ENCODE measurements at regions not wholly inside any gene's neighbourhood (a gene's known extent, or its start where the extent isn't known, plus 50 kb on each side); places are given as distances from the start of the nearest gene placed in this dataset.

DNA sequence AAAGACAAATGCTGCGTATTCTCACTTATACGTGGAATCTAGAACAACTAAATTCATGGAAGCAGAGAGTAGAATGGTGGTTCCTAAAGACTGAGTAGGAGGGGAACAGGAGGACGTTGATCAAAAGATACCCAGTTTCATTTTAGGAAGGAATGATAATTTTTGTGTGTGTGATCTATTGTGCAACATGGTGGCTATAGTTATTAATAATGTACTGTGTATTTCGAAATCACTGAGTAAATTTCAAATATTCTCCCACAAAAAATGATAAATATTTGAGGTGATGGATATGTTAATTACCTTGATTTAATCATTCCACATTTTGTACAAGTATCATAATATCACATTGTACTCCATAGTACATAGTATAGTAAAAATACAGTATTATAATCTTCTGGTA lies 187.5 kb downstream of the MOXD1 start:
- 72% methylated on average over 4 of the region's 4 CpGs for WGBS
- no peak for DNase-seq (ENCODE audit: extremely low spot score)
- intact Hi-C loops (cut with DNase I) = no loop called here
- no peaks in the 10 kb centered on the region for H3K27me3 ChIP-seq
- no peak overlapping the region for H3K4me3 ChIP-seq
- no peak for TF ChIP-seq POLR2A (IDR thresholded peaks at IDR 0.05; ENCODE audit: low read depth)
- H3K36me3 ChIP-seq = no peaks in the 10 kb centered on the region
- H3K27ac ChIP-seq (replicated peaks in 1 of 4) = no peak overlapping the region
- peaks cover 0 to 9% (median 2%) of the 10 kb centered on the region in 4 donors for H3K4me1 ChIP-seq
- H3K9me3 ChIP-seq = no peaks in the 10 kb centered on the region

DNA sequence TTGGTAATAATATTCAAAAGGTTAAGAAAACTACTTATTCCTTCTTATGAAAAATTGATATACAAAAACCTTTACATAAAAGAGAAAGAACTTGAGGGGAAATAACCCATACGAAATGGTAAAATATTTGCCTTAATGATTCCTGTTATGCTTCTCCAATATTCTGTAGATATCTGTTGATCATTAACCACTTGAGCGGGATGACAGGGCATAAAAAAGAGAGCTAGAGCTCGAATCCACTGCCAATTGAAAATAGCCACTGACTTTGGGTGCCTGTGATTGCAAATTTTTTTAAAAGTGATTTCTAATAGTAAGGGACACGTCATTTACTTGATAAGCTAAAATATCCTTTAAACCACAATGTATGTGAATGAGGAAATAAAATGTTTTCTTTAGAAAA lies 188.1 kb downstream of the MOXD1 start:
- 77% methylated on average over 4 of the region's 4 CpGs for WGBS
- Histone ChIP-seq H3K27me3 (no peaks in the 10 kb centered on the region), H3K4me3 (no peak overlapping the region), H3K9me3 (no peaks in the 10 kb centered on the region), H3K4me1 (peaks cover 0 to 6% (median 0%) of the 10 kb centered on the region in 4 donors), H3K27ac (replicated peaks in 1 of 4) (no peak overlapping the region), H3K36me3 (no peaks in the 10 kb centered on the region)
- TF ChIP-seq, protein P1, sequence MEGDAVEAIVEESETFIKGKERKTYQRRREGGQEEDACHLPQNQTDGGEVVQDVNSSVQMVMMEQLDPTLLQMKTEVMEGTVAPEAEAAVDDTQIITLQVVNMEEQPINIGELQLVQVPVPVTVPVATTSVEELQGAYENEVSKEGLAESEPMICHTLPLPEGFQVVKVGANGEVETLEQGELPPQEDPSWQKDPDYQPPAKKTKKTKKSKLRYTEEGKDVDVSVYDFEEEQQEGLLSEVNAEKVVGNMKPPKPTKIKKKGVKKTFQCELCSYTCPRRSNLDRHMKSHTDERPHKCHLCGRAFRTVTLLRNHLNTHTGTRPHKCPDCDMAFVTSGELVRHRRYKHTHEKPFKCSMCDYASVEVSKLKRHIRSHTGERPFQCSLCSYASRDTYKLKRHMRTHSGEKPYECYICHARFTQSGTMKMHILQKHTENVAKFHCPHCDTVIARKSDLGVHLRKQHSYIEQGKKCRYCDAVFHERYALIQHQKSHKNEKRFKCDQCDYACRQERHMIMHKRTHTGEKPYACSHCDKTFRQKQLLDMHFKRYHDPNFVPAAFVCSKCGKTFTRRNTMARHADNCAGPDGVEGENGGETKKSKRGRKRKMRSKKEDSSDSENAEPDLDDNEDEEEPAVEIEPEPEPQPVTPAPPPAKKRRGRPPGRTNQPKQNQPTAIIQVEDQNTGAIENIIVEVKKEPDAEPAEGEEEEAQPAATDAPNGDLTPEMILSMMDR (IDR thresholded peaks at IDR 0.05) = no peak
- TF ChIP-seq POLR2A (IDR thresholded peaks at IDR 0.05; ENCODE audit: low read depth) (no peak), POLR2AphosphoS5 (IDR thresholded peaks at IDR 0.05) (no peak), EP300 (IDR thresholded peaks at IDR 0.05) (no peak)
- no peak for DNase-seq (ENCODE audit: extremely low spot score)
- intact Hi-C loops (cut with DNase I) = no loop called here

DNA sequence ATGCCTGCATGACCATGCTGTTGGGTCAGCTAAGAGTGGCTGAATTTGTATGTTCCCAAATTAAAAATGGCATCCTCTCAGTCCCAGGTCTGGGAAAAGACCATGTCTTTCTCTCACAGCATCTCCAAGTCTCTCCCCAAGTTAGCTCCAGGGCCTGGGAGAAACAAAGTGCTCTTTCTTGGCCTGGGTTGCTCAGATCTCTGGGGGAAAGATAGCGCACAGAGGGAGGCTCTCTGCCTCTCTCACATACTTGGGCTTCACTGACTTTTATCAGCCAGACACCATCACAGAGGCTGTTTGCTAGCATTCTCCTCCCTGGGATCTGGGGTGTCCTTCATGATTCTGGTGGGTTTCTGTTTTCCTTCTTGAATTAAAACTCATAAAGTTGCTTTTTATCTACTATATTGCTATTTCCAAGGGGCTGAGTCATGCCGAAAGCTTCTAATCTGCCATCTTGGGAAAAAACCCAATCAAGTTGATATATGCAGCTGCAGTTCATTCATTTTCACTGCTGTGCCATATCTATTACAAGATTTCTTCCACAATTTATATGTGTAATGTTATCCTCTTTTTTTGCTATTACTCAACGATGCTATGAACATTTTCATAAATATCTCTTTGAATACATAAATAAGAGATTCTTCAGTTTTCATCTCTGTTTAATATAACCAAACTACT lies 190.2 kb downstream of the MOXD1 start:
- Histone ChIP-seq H3K27ac (replicated peaks in 1 of 4) (no peak overlapping the region), H3K9me3 (no peaks in the 10 kb centered on the region), H3K36me3 (no peaks in the 10 kb centered on the region), H3K4me1 (no peaks in the 10 kb centered on the region), H3K4me3 (no peak overlapping the region), H3K27me3 (no peaks in the 10 kb centered on the region)
- 75% methylated on average over 3 of the region's 3 CpGs for WGBS
- DNase-seq (ENCODE audit: extremely low spot score) = no peak
- intact Hi-C loops (cut with DNase I) = no loop called here
- TF ChIP-seq EP300 (IDR thresholded peaks at IDR 0.05) (no peak), POLR2A (IDR thresholded peaks at IDR 0.05; ENCODE audit: low read depth) (no peak), POLR2AphosphoS5 (IDR thresholded peaks at IDR 0.05) (no peak)
- TF ChIP-seq, protein P1 (IDR thresholded peaks at IDR 0.05) = no peak

DNA sequence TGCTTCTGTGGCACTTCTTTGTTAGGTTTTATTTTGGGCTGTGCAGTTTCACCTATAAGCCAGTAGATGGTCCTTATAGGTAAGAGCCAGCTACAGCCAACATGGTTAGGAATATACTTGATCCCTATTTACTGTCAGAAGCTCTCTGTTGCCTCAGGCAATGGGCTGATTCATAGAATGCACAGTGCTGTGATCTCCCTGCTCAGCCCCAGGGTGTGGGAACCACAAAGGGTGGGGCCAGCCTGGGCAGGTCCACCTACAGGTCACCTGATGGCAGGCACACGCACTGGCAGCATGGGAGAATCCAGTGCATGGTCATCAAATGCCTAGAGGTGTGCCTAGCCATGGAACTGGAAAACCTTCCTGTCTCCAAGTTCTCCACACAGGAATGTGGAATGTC lies 191.9 kb downstream of the MOXD1 start:
- DNase-seq (ENCODE audit: extremely low spot score) = no peak
- Histone ChIP-seq H3K9me3 (no peaks in the 10 kb centered on the region), H3K4me1 (no peaks in the 10 kb centered on the region), H3K36me3 (no peaks in the 10 kb centered on the region), H3K27ac (replicated peaks in 1 of 4) (no peak overlapping the region), H3K4me3 (no peak overlapping the region), H3K27me3 (no peaks in the 10 kb centered on the region)
- TF ChIP-seq, protein P1 (IDR thresholded peaks at IDR 0.05) = no peak
- TF ChIP-seq POLR2AphosphoS5 (IDR thresholded peaks at IDR 0.05) = no peak
- TF ChIP-seq EP300 (IDR thresholded peaks at IDR 0.05) = no peak
- no peak for TF ChIP-seq POLR2A (IDR thresholded peaks at IDR 0.05; ENCODE audit: low read depth)
- WGBS = 86% methylated on average over 1 of the region's 1 CpG
- intact Hi-C loops (cut with DNase I) = no loop called here

DNA sequence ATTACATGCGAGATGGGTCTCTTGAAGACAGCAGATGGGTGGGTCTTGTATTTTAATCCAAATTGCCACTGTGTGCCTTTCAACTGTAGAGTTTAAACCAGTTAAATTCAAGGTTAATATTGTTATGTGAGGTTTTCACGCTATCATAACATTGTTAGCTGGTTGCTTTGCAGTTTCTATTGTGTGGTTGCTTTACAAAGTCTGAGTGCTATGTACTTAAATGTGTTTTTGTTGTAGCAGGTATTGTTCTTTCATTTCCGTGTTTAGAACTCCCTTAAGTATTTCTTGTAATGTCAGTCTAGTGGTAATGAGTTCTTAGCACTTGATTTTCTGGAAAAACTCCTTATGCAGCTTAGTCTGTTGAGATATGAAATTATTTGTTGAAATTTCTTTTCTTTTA lies 193.3 kb downstream of the MOXD1 start:
- no peaks in the 10 kb centered on the region for H3K27me3 ChIP-seq
- H3K27ac ChIP-seq (replicated peaks in 1 of 4) = no peak overlapping the region
- DNase-seq (ENCODE audit: extremely low spot score) = no peak
- H3K36me3 ChIP-seq = no peaks in the 10 kb centered on the region
- TF ChIP-seq POLR2A (IDR thresholded peaks at IDR 0.05; ENCODE audit: low read depth) (no peak), EP300 (IDR thresholded peaks at IDR 0.05) (no peak), POLR2AphosphoS5 (IDR thresholded peaks at IDR 0.05) (no peak)
- TF ChIP-seq, protein P1 (IDR thresholded peaks at IDR 0.05) = no peak
- H3K9me3 ChIP-seq = no peaks in the 10 kb centered on the region
- 85% methylated on average over 3 of the region's 3 CpGs for WGBS
- H3K4me3 ChIP-seq = no peak overlapping the region
- peaks cover under 1 to 7% (median 4%) of the 10 kb centered on the region in 4 donors for H3K4me1 ChIP-seq
- intact Hi-C loops (cut with DNase I) = no loop called here

Data from esophagus muscularis mucosa (tissue), 4 donors.